HUES64 (cell line): ENCODE measurements at regions not wholly inside any gene's neighbourhood (a gene's known extent, or its start where the extent isn't known, plus 50 kb on each side); places are given as distances from the start of the nearest gene placed in this dataset.

Experiments
- H3K27ac ChIP-seq: 2 replicates; pipeline ENCODE4 v1.7.0; 2013; ENCODE audit warnings: low read depth, low read length, inconsistent platforms
- H3K27me3 ChIP-seq: 2 replicates; pipeline ENCODE4 v1.6.1; 2013; ENCODE audit warnings: mild to moderate bottlenecking, low read length; ENCODE audit not compliant: insufficient read depth
- H3K36me3 ChIP-seq: 2 replicates; pipeline ENCODE4 v1.6.1; 2013; ENCODE audit warnings: mild to moderate bottlenecking, low read length; ENCODE audit not compliant: insufficient read depth
- H3K4me1 ChIP-seq: 2 replicates; pipeline ENCODE4 v1.6.1; 2013; ENCODE audit warnings: mild to moderate bottlenecking, low read length, moderate library complexity; ENCODE audit not compliant: insufficient read depth
- H3K4me3 ChIP-seq: 2 replicates; pipeline ENCODE4 v1.5.1; 2013; ENCODE audit warnings: mild to moderate bottlenecking, low read length, moderate library complexity
- H3K9ac ChIP-seq: 2 replicates; pipeline ENCODE4 v1.6.1; 2013; ENCODE audit warnings: mild to moderate bottlenecking, low read depth, low read length
- H3K9me3 ChIP-seq: 2 replicates; pipeline ENCODE4 v1.6.1; 2013; ENCODE audit warnings: low read depth, low read length; ENCODE audit not compliant: insufficient read depth
- WGBS: fragments of 150-250, 120-280 bp; methylation state at CpG from one replicate; pipeline ENCODE4 v1.1.7; 2013; ENCODE audit warnings: missing lambda C conversion rate; 5-methylcytosine and 5-hydroxymethylcytosine counted together

- H3K4me1 ChIP-seq, result peaks cover 4% of the 10 kb centered on the region
- no peak overlapping the region for H3K4me3 ChIP-seq
- H3K36me3 ChIP-seq, result no peaks in the 10 kb centered on the region
- WGBS, result no CpG with 5 or more reads among the region's 1 CpG
- no peaks in the 10 kb centered on the region for H3K9me3 ChIP-seq
- H3K27me3 ChIP-seq, result no peaks in the 10 kb centered on the region
- no peak overlapping the region for H3K9ac ChIP-seq
- H3K27ac ChIP-seq, result no peak overlapping the region
Observed at GRCh38 chr21:16928439-16928838, 584.4 kb upstream of the CXADR start.

- H3K9me3 ChIP-seq, result no peaks in the 10 kb centered on the region
- H3K27ac ChIP-seq, result peak overlapping the region; percentile 66; the same call in 1 of the 2 replicates
- no peaks in the 10 kb centered on the region for H3K36me3 ChIP-seq
- H3K9ac ChIP-seq, result no peak overlapping the region
- H3K27me3 ChIP-seq, result no peaks in the 10 kb centered on the region
- peaks cover 4% of the 10 kb centered on the region for H3K4me1 ChIP-seq
- H3K4me3 ChIP-seq, result no peak overlapping the region
Observed at GRCh38 chr21:16932314-16932713, 580.5 kb upstream of the CXADR start.

GRCh38 chr21:16942703-16943102 lies 570.1 kb upstream of the CXADR start:
- Histone ChIP-seq H3K27ac (no peak overlapping the region), H3K9ac (no peak overlapping the region), H3K36me3 (no peaks in the 10 kb centered on the region), H3K4me1 (no peaks in the 10 kb centered on the region), H3K9me3 (no peaks in the 10 kb centered on the region), H3K4me3 (no peak overlapping the region), H3K27me3 (no peaks in the 10 kb centered on the region)
- WGBS, result 58% methylated on average over 4 of the region's 4 CpGs

- no peaks in the 10 kb centered on the region for H3K4me1 ChIP-seq
- no peak overlapping the region for H3K4me3 ChIP-seq
- no peak overlapping the region for H3K27ac ChIP-seq
- H3K9ac ChIP-seq, result no peak overlapping the region
- no peaks in the 10 kb centered on the region for H3K9me3 ChIP-seq
- H3K27me3 ChIP-seq, result no peaks in the 10 kb centered on the region
- no peaks in the 10 kb centered on the region for H3K36me3 ChIP-seq
Observed at GRCh38 chr21:16943231-16943630, 569.6 kb upstream of the CXADR start.

- no peak overlapping the region for H3K9ac ChIP-seq
- WGBS, result 90% methylated on average over 3 of the region's 3 CpGs
- no peak overlapping the region for H3K27ac ChIP-seq
- no peaks in the 10 kb centered on the region for H3K27me3 ChIP-seq
- H3K9me3 ChIP-seq, result no peaks in the 10 kb centered on the region
- no peaks in the 10 kb centered on the region for H3K4me1 ChIP-seq
- H3K4me3 ChIP-seq, result no peak overlapping the region
- H3K36me3 ChIP-seq, result no peaks in the 10 kb centered on the region
Observed at GRCh38 chr21:16945580-16945979, 567.3 kb upstream of the CXADR start.

- Histone ChIP-seq H3K9ac (no peak overlapping the region), H3K9me3 (no peaks in the 10 kb centered on the region), H3K4me3 (no peak overlapping the region), H3K27me3 (no peaks in the 10 kb centered on the region), H3K4me1 (no peaks in the 10 kb centered on the region), H3K27ac (no peak overlapping the region), H3K36me3 (no peaks in the 10 kb centered on the region)
Observed at GRCh38 chr21:16956824-16957223, 556.0 kb upstream of the CXADR start.

- no peak overlapping the region for H3K27ac ChIP-seq
- no peaks in the 10 kb centered on the region for H3K27me3 ChIP-seq
- H3K9me3 ChIP-seq, result peaks cover 19% of the 10 kb centered on the region; the same call in 1 of the 2 replicates
- no peaks in the 10 kb centered on the region for H3K36me3 ChIP-seq
- H3K4me1 ChIP-seq, result no peaks in the 10 kb centered on the region
- no peak overlapping the region for H3K9ac ChIP-seq
- no peak overlapping the region for H3K4me3 ChIP-seq
Observed at GRCh38 chr21:16965424-16965823, 547.4 kb upstream of the CXADR start.

GRCh38 chr21:16968436-16968835 lies 544.4 kb upstream of the CXADR start:
- Histone ChIP-seq H3K27me3 (no peaks in the 10 kb centered on the region), H3K9me3 (peaks cover 19% of the 10 kb centered on the region; the same call in 1 of the 2 replicates), H3K9ac (no peak overlapping the region), H3K36me3 (no peaks in the 10 kb centered on the region), H3K27ac (no peak overlapping the region), H3K4me1 (no peaks in the 10 kb centered on the region), H3K4me3 (no peak overlapping the region)
- WGBS, result 100% methylated on average over 1 of the region's 1 CpG

GRCh38 chr21:16969636-16970035 lies 543.2 kb upstream of the CXADR start:
- Histone ChIP-seq H3K27ac (no peak overlapping the region), H3K4me1 (no peaks in the 10 kb centered on the region), H3K9me3 (peaks cover 17% of the 10 kb centered on the region; the same call in 1 of the 2 replicates), H3K36me3 (no peaks in the 10 kb centered on the region), H3K9ac (no peak overlapping the region), H3K27me3 (no peaks in the 10 kb centered on the region), H3K4me3 (no peak overlapping the region)
- WGBS, result 99% methylated on average over 2 of the region's 2 CpGs

GRCh38 chr21:16974060-16974459 lies 538.8 kb upstream of the CXADR start:
- no peaks in the 10 kb centered on the region for H3K36me3 ChIP-seq
- no peak overlapping the region for H3K4me3 ChIP-seq
- H3K27me3 ChIP-seq, result no peaks in the 10 kb centered on the region
- peaks cover 21% of the 10 kb centered on the region; the same call in 1 of the 2 replicates for H3K4me1 ChIP-seq
- H3K27ac ChIP-seq, result no peak overlapping the region
- WGBS, result 92% methylated on average over 6 of the region's 8 CpGs
- no peaks in the 10 kb centered on the region for H3K9me3 ChIP-seq
- H3K9ac ChIP-seq, result no peak overlapping the region

- H3K27me3 ChIP-seq, result no peaks in the 10 kb centered on the region
- WGBS, result 88% methylated on average over 2 of the region's 2 CpGs
- H3K9ac ChIP-seq, result no peak overlapping the region
- H3K4me3 ChIP-seq, result no peak overlapping the region
- H3K27ac ChIP-seq, result no peak overlapping the region; the same call in 1 of the 2 replicates
- H3K9me3 ChIP-seq, result no peaks in the 10 kb centered on the region
- H3K36me3 ChIP-seq, result no peaks in the 10 kb centered on the region
- H3K4me1 ChIP-seq, result peaks cover 21% of the 10 kb centered on the region; the same call in 1 of the 2 replicates
Observed at GRCh38 chr21:16976193-16976592, 536.6 kb upstream of the CXADR start.

GRCh38 chr21:16978309-16978895 lies 534.4 kb upstream of the CXADR start:
- Histone ChIP-seq H3K36me3 (no peaks in the 10 kb centered on the region), H3K4me3 (no peak overlapping the region), H3K4me1 (peaks cover 21% of the 10 kb centered on the region; the same call in 1 of the 2 replicates), H3K27me3 (no peaks in the 10 kb centered on the region), H3K27ac (no peak overlapping the region), H3K9me3 (no peaks in the 10 kb centered on the region), H3K9ac (no peak overlapping the region)
- WGBS, result 92% methylated on average over 4 of the region's 4 CpGs
